HUES64 (cell line): ENCODE measurements at regions not wholly inside any gene's neighbourhood (a gene's known extent, or its start where the extent isn't known, plus 50 kb on each side); places are given as distances from the start of the nearest gene placed in this dataset.
"Not testable (repeated sequence)": the region's sequence is repeated elsewhere in the genome, so short reads cannot be mapped to it uniquely, and the experiment has no call there.

Experiments
- H3K27ac ChIP-seq: 2 replicates; pipeline ENCODE4 v1.7.0; 2013; ENCODE audit warnings: low read depth, low read length, inconsistent platforms
- H3K27me3 ChIP-seq: 2 replicates; pipeline ENCODE4 v1.6.1; 2013; ENCODE audit warnings: mild to moderate bottlenecking, low read length; ENCODE audit not compliant: insufficient read depth
- H3K36me3 ChIP-seq: 2 replicates; pipeline ENCODE4 v1.6.1; 2013; ENCODE audit warnings: mild to moderate bottlenecking, low read length; ENCODE audit not compliant: insufficient read depth
- H3K4me1 ChIP-seq: 2 replicates; pipeline ENCODE4 v1.6.1; 2013; ENCODE audit warnings: mild to moderate bottlenecking, low read length, moderate library complexity; ENCODE audit not compliant: insufficient read depth
- H3K4me3 ChIP-seq: 2 replicates; pipeline ENCODE4 v1.5.1; 2013; ENCODE audit warnings: mild to moderate bottlenecking, low read length, moderate library complexity
- H3K9ac ChIP-seq: 2 replicates; pipeline ENCODE4 v1.6.1; 2013; ENCODE audit warnings: mild to moderate bottlenecking, low read depth, low read length
- H3K9me3 ChIP-seq: 2 replicates; pipeline ENCODE4 v1.6.1; 2013; ENCODE audit warnings: low read depth, low read length; ENCODE audit not compliant: insufficient read depth
- WGBS: fragments of 150-250, 120-280 bp; methylation state at CpG from one replicate; pipeline ENCODE4 v1.1.7; 2013; ENCODE audit warnings: missing lambda C conversion rate; 5-methylcytosine and 5-hydroxymethylcytosine counted together

GRCh38 chr11:91091563-91091962, 868.7 kb upstream of the CHORDC1 start:
- Histone ChIP-seq H3K9me3 (no peaks in the 10 kb centered on the region), H3K36me3 (no peaks in the 10 kb centered on the region), H3K27me3 (no peaks in the 10 kb centered on the region), H3K27ac (no peak overlapping the region), H3K9ac (no peak overlapping the region), H3K4me1 (no peaks in the 10 kb centered on the region), H3K4me3 (no peak overlapping the region)

DNA sequence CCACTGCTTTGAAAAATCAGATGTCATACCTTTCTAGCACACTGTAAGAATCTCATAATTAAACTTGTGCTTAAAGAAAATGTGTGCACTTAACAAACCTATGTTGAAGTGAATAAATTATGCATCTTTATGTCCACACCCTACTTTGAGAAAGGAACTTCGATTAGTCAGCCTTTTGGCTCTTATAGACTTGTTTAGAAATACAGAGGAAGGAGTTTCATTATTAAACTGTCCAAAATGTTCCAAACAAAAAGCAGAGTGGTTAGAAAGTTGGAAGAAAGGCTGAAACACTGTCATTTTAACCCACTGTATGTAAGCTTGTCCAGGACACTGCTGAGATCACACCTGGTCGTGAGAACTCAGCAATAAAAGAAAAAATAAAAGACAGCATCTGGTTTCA, 863.2 kb upstream of the CHORDC1 start:
- no peaks in the 10 kb centered on the region for H3K36me3 ChIP-seq
- no peak overlapping the region for H3K4me3 ChIP-seq
- no peaks in the 10 kb centered on the region for H3K9me3 ChIP-seq
- no peak overlapping the region for H3K27ac ChIP-seq
- H3K4me1 ChIP-seq: peaks cover 4% of the 10 kb centered on the region
- H3K27me3 ChIP-seq: no peaks in the 10 kb centered on the region
- no peak overlapping the region for H3K9ac ChIP-seq
- WGBS: 100% methylated on average over 2 of the region's 2 CpGs

GRCh38 chr11:91082255-91082654, 859.4 kb upstream of the CHORDC1 start:
- peaks cover 4% of the 10 kb centered on the region for H3K4me1 ChIP-seq
- H3K4me3 ChIP-seq: no peak overlapping the region
- no peaks in the 10 kb centered on the region for H3K9me3 ChIP-seq
- no peak overlapping the region for H3K9ac ChIP-seq
- no peak overlapping the region for H3K27ac ChIP-seq
- H3K36me3 ChIP-seq: no peaks in the 10 kb centered on the region
- no peaks in the 10 kb centered on the region for H3K27me3 ChIP-seq
- no CpG with 5 or more reads among the region's 1 CpG for WGBS

- no peak overlapping the region for H3K27ac ChIP-seq
- no CpG with 5 or more reads among the region's 4 CpGs for WGBS
- no peak overlapping the region for H3K4me3 ChIP-seq
- H3K9ac ChIP-seq: no peak overlapping the region
- H3K9me3 ChIP-seq: no peaks in the 10 kb centered on the region
- H3K4me1 ChIP-seq: peaks cover 4% of the 10 kb centered on the region
- no peaks in the 10 kb centered on the region for H3K27me3 ChIP-seq
- H3K36me3 ChIP-seq: no peaks in the 10 kb centered on the region
These were observed 858.7 kb upstream of the CHORDC1 start for GRCh38 chr11:91081440-91082043.

- no peaks in the 10 kb centered on the region for H3K9me3 ChIP-seq
- H3K27me3 ChIP-seq: no peaks in the 10 kb centered on the region
- H3K4me3 ChIP-seq: no peak overlapping the region
- H3K36me3 ChIP-seq: no peaks in the 10 kb centered on the region
- no peak overlapping the region for H3K9ac ChIP-seq
- WGBS: 96% methylated on average over 4 of the region's 5 CpGs
- H3K27ac ChIP-seq: no peak overlapping the region
- peaks cover 4% of the 10 kb centered on the region for H3K4me1 ChIP-seq
These were observed 855.4 kb upstream of the CHORDC1 start for GRCh38 chr11:91078221-91078620.

DNA sequence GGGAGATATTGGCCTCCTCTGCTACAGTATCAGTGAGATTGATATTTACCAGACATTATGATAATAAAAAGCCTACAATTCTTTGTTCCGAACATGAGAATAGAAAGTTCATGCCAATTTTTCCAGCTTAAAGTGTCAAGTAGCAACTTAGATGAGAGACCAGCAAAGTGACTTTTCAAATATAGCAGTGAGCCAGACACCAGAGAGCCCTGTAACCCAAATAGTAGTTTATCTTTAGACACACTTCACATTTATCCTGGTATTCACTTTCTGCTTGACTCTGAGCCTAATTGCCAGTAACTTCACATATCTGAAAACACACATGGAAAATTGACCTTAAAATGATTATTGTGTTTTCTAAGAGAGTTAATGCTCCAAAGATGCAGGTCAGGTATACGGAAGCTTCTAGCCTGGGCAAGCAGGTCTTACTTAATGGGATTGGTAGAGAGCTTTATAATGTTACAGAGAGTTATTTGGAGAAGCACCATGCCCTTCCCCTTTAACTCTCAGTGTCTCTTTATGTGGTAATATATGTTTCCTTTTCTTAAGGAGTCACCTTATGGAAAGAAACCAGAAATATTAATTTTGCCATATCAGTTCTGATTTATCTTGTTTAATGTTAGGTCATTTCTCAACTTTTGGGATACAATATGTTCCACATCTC, 852.3 kb upstream of the CHORDC1 start:
- Histone ChIP-seq H3K36me3 (no peaks in the 10 kb centered on the region), H3K4me3 (no peak overlapping the region), H3K4me1 (no peaks in the 10 kb centered on the region), H3K27ac (no peak overlapping the region), H3K27me3 (no peaks in the 10 kb centered on the region), H3K9me3 (no peaks in the 10 kb centered on the region), H3K9ac (no peak overlapping the region)
- WGBS: 50% methylated on average over 2 of the region's 2 CpGs

DNA sequence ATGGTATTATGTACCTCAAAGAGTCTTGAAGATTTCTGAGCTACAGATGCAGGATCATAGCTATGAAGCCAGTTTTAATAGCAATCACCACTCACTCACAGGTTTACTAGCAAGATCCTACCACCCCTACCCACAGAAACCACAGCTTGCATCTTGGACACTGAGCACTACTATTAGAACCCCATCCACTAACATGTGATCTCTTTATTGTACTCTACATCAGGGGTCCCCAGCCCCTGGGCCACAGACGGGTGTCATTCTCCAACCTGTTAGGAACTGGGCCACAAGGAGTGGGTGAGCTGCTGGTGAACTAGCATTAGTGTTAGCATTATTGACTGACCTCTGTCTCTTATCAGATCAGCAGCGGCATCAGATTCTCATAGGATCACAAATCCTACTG, 844.8 kb upstream of the CHORDC1 start:
- peaks cover 4% of the 10 kb centered on the region; the same call in 1 of the 2 replicates for H3K4me1 ChIP-seq
- H3K4me3 ChIP-seq: no peak overlapping the region
- H3K9me3 ChIP-seq: no peaks in the 10 kb centered on the region
- H3K9ac ChIP-seq: no peak overlapping the region
- no peak overlapping the region for H3K27ac ChIP-seq
- no peaks in the 10 kb centered on the region for H3K36me3 ChIP-seq
- H3K27me3 ChIP-seq: no peaks in the 10 kb centered on the region
- 93% methylated on average over 2 of the region's 2 CpGs for WGBS

DNA sequence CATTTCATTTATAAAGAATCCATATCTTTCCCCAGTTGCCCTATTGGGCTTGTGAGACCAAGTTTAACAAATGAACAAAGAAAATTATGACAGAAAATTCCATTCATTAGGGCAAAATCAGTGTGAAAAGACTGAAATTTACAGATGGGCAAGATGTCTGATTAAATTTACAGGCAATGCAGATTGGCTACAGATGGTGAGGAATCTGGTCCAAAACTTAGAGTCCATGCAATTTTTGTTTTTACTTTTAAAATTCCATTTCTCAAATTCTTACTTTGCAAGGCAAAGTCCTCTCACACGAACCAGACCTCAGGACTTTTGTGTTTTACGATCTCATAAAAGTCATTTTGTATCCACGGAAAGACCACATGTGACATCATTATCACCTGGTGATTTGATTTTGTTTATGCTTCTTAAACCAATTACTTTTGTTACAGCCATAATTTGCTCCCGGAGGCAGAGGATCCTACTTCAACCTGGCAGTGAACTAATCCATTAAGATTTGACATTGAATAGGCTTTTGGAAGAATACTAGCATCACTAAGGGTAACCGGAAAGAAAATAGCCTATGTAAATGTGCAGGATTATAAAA, 843.7 kb upstream of the CHORDC1 start:
- peaks cover 4% of the 10 kb centered on the region; the same call in 1 of the 2 replicates for H3K4me1 ChIP-seq
- no peak overlapping the region for H3K27ac ChIP-seq
- H3K27me3 ChIP-seq: no peaks in the 10 kb centered on the region
- no peaks in the 10 kb centered on the region for H3K9me3 ChIP-seq
- WGBS: 77% methylated on average over 3 of the region's 5 CpGs
- H3K9ac ChIP-seq: no peak overlapping the region
- H3K4me3 ChIP-seq: no peak overlapping the region
- H3K36me3 ChIP-seq: no peaks in the 10 kb centered on the region

GRCh38 chr11:91063399-91063798, 840.5 kb upstream of the CHORDC1 start:
- not testable (repeated sequence) for H3K9me3 ChIP-seq, H3K27me3 ChIP-seq, H3K4me1 ChIP-seq, H3K27ac ChIP-seq, H3K9ac ChIP-seq, H3K36me3 ChIP-seq, H3K4me3 ChIP-seq
- WGBS: 94% methylated on average over 23 of the region's 29 CpGs

DNA sequence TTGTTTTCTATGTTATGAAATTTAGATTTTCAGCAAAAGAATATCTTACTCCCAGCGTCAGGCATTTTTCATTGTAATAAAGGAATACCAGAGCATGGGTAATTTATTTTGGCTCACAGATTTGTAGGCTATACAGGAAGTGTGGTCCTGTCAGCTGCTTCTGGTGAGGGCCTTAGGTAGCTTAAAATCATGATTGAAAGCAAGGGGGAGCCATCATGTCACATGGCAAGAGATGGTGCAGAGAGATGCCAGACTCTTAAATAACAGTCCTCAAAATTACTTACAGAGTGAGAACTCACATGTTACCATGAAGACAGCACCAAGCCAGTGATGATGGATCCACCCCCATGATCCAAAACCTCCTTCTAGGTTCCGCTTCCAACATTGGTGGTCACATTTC, 825.0 kb upstream of the CHORDC1 start:
- 90% methylated on average over 2 of the region's 2 CpGs for WGBS
- Histone ChIP-seq H3K27me3 (no peaks in the 10 kb centered on the region), H3K27ac (no peak overlapping the region), H3K4me3 (no peak overlapping the region), H3K9me3 (no peaks in the 10 kb centered on the region), H3K4me1 (no peaks in the 10 kb centered on the region), H3K36me3 (no peaks in the 10 kb centered on the region), H3K9ac (no peak overlapping the region)

GRCh38 chr11:91046261-91046660, 823.4 kb upstream of the CHORDC1 start:
- WGBS: 95% methylated on average over 4 of the region's 6 CpGs
- Histone ChIP-seq H3K4me1 (no peaks in the 10 kb centered on the region), H3K27ac (no peak overlapping the region), H3K36me3 (no peaks in the 10 kb centered on the region), H3K9me3 (no peaks in the 10 kb centered on the region), H3K4me3 (no peak overlapping the region), H3K27me3 (no peaks in the 10 kb centered on the region), H3K9ac (no peak overlapping the region)
